ENCODE measurements at regions not wholly inside any gene's neighbourhood (a gene's known extent, or its start where the extent isn't known, plus 50 kb on each side); places are given as distances from the start of the nearest gene placed in this dataset.

DNA sequence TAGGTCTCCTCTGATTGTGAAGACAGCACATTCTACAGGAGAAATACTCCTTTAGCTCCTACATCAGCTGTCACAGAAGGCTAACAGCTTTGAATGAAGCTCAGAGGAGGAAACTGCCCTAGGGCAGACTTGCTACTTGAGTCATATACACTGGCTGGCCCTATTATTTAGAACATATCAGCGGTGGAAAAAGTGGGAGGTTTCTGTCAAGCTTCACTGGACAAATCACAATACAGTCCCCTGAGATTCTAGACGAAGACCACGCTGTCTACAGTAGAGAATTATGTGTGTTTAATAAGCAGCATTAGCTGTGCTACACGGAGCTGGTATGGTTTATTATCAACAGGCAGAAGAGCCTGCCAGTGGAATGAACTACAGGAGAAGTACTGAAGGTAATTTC lies 230.9 kb upstream of the FSIP2 start (continued):
- TF ChIP-seq, protein P1, sequence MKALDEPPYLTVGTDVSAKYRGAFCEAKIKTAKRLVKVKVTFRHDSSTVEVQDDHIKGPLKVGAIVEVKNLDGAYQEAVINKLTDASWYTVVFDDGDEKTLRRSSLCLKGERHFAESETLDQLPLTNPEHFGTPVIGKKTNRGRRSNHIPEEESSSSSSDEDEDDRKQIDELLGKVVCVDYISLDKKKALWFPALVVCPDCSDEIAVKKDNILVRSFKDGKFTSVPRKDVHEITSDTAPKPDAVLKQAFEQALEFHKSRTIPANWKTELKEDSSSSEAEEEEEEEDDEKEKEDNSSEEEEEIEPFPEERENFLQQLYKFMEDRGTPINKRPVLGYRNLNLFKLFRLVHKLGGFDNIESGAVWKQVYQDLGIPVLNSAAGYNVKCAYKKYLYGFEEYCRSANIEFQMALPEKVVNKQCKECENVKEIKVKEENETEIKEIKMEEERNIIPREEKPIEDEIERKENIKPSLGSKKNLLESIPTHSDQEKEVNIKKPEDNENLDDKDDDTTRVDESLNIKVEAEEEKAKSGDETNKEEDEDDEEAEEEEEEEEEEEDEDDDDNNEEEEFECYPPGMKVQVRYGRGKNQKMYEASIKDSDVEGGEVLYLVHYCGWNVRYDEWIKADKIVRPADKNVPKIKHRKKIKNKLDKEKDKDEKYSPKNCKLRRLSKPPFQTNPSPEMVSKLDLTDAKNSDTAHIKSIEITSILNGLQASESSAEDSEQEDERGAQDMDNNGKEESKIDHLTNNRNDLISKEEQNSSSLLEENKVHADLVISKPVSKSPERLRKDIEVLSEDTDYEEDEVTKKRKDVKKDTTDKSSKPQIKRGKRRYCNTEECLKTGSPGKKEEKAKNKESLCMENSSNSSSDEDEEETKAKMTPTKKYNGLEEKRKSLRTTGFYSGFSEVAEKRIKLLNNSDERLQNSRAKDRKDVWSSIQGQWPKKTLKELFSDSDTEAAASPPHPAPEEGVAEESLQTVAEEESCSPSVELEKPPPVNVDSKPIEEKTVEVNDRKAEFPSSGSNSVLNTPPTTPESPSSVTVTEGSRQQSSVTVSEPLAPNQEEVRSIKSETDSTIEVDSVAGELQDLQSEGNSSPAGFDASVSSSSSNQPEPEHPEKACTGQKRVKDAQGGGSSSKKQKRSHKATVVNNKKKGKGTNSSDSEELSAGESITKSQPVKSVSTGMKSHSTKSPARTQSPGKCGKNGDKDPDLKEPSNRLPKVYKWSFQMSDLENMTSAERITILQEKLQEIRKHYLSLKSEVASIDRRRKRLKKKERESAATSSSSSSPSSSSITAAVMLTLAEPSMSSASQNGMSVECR (CRISPR knock-in tag; IDR thresholded peaks at IDR 0.05; ENCODE audit: borderline replicate concordance), result no peak
- TF ChIP-seq NFATC4 (CRISPR knock-in tag; IDR thresholded peaks at IDR 0.05), result no peak
- TF ChIP-seq JUN (CRISPR knock-in tag; IDR thresholded peaks at IDR 0.05), result no peak

DNA sequence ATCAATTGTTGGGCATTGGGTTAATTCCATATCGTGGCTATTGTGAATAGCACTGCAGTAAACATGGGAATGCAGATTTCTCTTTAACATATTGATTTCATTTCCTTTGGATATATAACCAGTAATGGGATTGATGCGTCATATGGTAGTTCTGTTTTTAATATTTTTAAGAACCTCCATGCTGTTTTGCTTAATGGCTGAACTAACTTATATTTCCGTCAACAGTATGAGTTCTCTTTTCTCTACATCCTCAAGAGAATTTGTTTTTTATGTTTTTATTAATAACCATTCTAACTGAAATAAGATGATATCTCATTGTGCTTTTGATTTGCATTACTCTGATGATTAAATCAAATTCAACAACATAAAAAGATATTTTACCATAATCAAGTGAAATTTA lies 228.5 kb upstream of the FSIP2 start:
- H3K9me3 Mint-ChIP-seq, result peaks cover 26% of the 10 kb centered on the region
- H3K4me1 Mint-ChIP-seq, result no peaks in the 10 kb centered on the region
- no peak for ATAC-seq
- H3K4me3 Mint-ChIP-seq, result no peak overlapping the region
- H3K27me3 Mint-ChIP-seq (ENCODE audit: low read depth), result no peaks in the 10 kb centered on the region
- POLR2A ChIA-PET, result no interaction called here
- TF ChIP-seq FOXK1 (CRISPR knock-in tag; IDR thresholded peaks at IDR 0.05), result no peak
- TF ChIP-seq, protein P2, sequence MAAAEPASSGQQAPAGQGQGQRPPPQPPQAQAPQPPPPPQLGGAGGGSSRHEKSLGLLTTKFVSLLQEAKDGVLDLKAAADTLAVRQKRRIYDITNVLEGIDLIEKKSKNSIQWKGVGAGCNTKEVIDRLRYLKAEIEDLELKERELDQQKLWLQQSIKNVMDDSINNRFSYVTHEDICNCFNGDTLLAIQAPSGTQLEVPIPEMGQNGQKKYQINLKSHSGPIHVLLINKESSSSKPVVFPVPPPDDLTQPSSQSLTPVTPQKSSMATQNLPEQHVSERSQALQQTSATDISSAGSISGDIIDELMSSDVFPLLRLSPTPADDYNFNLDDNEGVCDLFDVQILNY (CRISPR knock-in tag; IDR thresholded peaks at IDR 0.05), result no peak
- no peak for TF ChIP-seq ZBTB21 (CRISPR knock-in tag; IDR thresholded peaks at IDR 0.05; ENCODE audit: borderline replicate concordance)
- TF ChIP-seq, protein P3, sequence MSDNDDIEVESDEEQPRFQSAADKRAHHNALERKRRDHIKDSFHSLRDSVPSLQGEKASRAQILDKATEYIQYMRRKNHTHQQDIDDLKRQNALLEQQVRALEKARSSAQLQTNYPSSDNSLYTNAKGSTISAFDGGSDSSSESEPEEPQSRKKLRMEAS (CRISPR knock-in tag; IDR thresholded peaks at IDR 0.05), result no peak
- no peak for TF ChIP-seq RORB (CRISPR knock-in tag; IDR thresholded peaks at IDR 0.05)
- no peak for TF ChIP-seq RELA (CRISPR knock-in tag; IDR thresholded peaks at IDR 0.05; ENCODE audit: borderline replicate concordance)
- peaks cover 22% of the 10 kb centered on the region for H3K36me3 Mint-ChIP-seq
- CTCF ChIA-PET, result no interaction called here
- no peak overlapping the region for H3K27ac Mint-ChIP-seq
- DNase-seq (ENCODE audit: low spot score), result no peak

DNA sequence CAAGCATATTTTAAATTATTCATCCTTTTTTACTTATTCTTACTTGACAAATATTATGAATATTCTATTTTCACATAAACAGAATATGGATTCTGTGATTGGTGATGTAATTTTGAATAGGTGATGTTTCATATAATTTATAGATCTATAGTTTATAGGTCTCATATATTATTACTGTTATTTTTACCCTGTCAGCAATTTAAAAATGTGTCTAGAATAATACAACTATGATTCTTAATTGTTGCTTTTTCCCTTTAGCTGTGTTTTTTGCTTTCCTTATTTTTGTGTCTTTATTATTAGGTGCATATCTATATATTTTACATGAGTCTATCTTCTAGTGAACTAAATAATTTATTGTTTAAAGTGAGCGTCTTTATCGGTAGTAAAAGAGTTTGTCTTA lies 226.7 kb upstream of the FSIP2 start:
- ChIA-PET POLR2A (interaction anchor here (0.5 kb wide), 1 partner anchor 1236 kb away, joined by 4 read pairs; no protein-coding TSS in a partner anchor), CTCF (no interaction called here)

More for the DNA sequence above, 226.7 kb upstream of the FSIP2 start:
- Mint-ChIP-seq H3K4me1 (no peaks in the 10 kb centered on the region), H3K27me3 (ENCODE audit: low read depth) (no peaks in the 10 kb centered on the region), H3K9me3 (peaks cover 26% of the 10 kb centered on the region), H3K36me3 (peaks cover 25% of the 10 kb centered on the region), H3K27ac (no peak overlapping the region), H3K4me3 (no peak overlapping the region)
- TF ChIP-seq ETV6 (CRISPR knock-in tag; IDR thresholded peaks at IDR 0.05) (no peak), FOXJ3 (CRISPR knock-in tag; IDR thresholded peaks at IDR 0.05; ENCODE audit: borderline replicate concordance) (no peak), CBFB (CRISPR knock-in tag; IDR thresholded peaks at IDR 0.05; ENCODE audit: low read depth) (no peak), ZNF232 (CRISPR knock-in tag; IDR thresholded peaks at IDR 0.05) (no peak), JAZF1 (CRISPR knock-in tag; IDR thresholded peaks at IDR 0.05) (no peak), JUN (CRISPR knock-in tag; IDR thresholded peaks at IDR 0.05) (no peak), ZNF263 (CRISPR knock-in tag; IDR thresholded peaks at IDR 0.05; ENCODE audit: low read depth) (no peak), NR3C1 (CRISPR knock-in tag; conservative IDR thresholded peaks at IDR 0.05; ENCODE audit: low read depth) (no peak), ELF4 (CRISPR knock-in tag; IDR thresholded peaks at IDR 0.05; ENCODE audit: low read depth) (no peak), SMAD3 (CRISPR knock-in tag; IDR thresholded peaks at IDR 0.05; ENCODE audit: borderline replicate concordance) (no peak)
- TF ChIP-seq, protein P1 (CRISPR knock-in tag; IDR thresholded peaks at IDR 0.05; ENCODE audit: borderline replicate concordance), result no peak
- no peak for ATAC-seq
- DNase-seq (ENCODE audit: low spot score), result no peak
